OCI-LY7 (cell line): ENCODE measurements at regions not wholly inside any gene's neighbourhood (a gene's known extent, or its start where the extent isn't known, plus 50 kb on each side); places are given as distances from the start of the nearest gene placed in this dataset.

Experiments used
- BruUV-seq: library from RNA; stranded (reverse); fragments of 400-500 nt; replicated peaks from 2 replicates; lab custom pipeline; 2021; lab: Mats Ljungman, UMichigan
- CTCF ChIA-PET: fragments of 300-600 bp; sonication (Branson Sonifier 250); formaldehyde crosslinking; loops from one replicate; lab custom pipeline; 2022; ENCODE audit warnings: antibody characterized with exemption; ENCODE audit not compliant: unreplicated experiment; lab: Charles Lee
- POLR2A ChIA-PET: fragments of 300-600 bp; sonication (Branson Sonifier 250); formaldehyde crosslinking; loops from one replicate; lab custom pipeline; 2022; ENCODE audit warnings: antibody characterized with exemption; lab: Charles Lee
- DNase-seq: peaks from one replicate; pipeline ENCODE4 v3.0.0-alpha.2; 2015; ENCODE audit warnings: low spot score
- H2AFZ ChIP-seq: fragments of 200-600 bp; sonication (generic), shearing (Covaris generic); 2 replicates; pipeline ENCODE4 v1.6.1; 2014; ENCODE audit warnings: mild to moderate bottlenecking, antibody characterized with exemption, low read length, moderate library complexity
- H3K27ac ChIP-seq: fragments of 200-600 bp; sonication (generic); 2 replicates; pipeline ENCODE4 v1.5.1; 2014; ENCODE audit warnings: mixed run types, low read depth, mild to moderate bottlenecking, moderate library complexity, low read length, inconsistent platforms; ENCODE audit not compliant: poor library complexity, severe bottlenecking
- H3K36me3 ChIP-seq: fragments of 200-600 bp; sonication (generic); 2 replicates; pipeline ENCODE4 v1.6.1; 2014; ENCODE audit warnings: mild to moderate bottlenecking, antibody characterized with exemption, low read length, moderate library complexity, mixed read lengths; ENCODE audit not compliant: insufficient read depth
- H3K4me1 ChIP-seq: fragments of 200-600 bp; sonication (generic); 2 replicates; pipeline ENCODE4 v1.5.1; 2014; ENCODE audit warnings: mild to moderate bottlenecking, low read length; ENCODE audit not compliant: insufficient read depth, poor library complexity, severe bottlenecking
- H3K4me2 ChIP-seq: fragments of 200-600 bp; sonication (generic); 2 replicates; pipeline ENCODE4 v1.6.1; 2014; ENCODE audit warnings: mild to moderate bottlenecking, low read length
- H3K4me3 ChIP-seq: fragments of 200-600 bp; sonication (generic); 2 replicates; pipeline ENCODE4 v1.5.1; 2014; ENCODE audit warnings: mild to moderate bottlenecking, low read depth, low read length; ENCODE audit not compliant: poor library complexity, severe bottlenecking
- H3K79me2 ChIP-seq: fragments of 200-600 bp; sonication (generic); 2 replicates; pipeline ENCODE4 v1.6.1; 2016; ENCODE audit warnings: low read depth, mild to moderate bottlenecking, low read length, moderate library complexity, mixed read lengths; ENCODE audit not compliant: insufficient read depth
- H3K9me2 ChIP-seq: fragments of 200-600 bp; sonication (generic); 2 replicates; pipeline ENCODE4 v1.6.1; 2016; ENCODE audit warnings: mild to moderate bottlenecking, low read length, mixed read lengths; ENCODE audit not compliant: insufficient read depth
- H3K9me3 ChIP-seq: fragments of 200-600 bp; sonication (generic); 2 replicates; pipeline ENCODE4 v1.6.1; 2014; ENCODE audit warnings: mild to moderate bottlenecking, mixed run types, low read length, mixed read lengths
- H4K20me1 ChIP-seq: fragments of 200-600 bp; sonication (generic); 2 replicates; pipeline ENCODE4 v1.6.1; 2014; ENCODE audit warnings: mild to moderate bottlenecking, antibody characterized with exemption, low read length, moderate library complexity, mixed read lengths; ENCODE audit not compliant: insufficient read depth
- EZH2phosphoT487 ChIP-seq: fragments of 200-600 bp; sonication (generic); IDR thresholded peaks from 2 replicates; pipeline ENCODE4 v1.6.1; 2018; ENCODE audit warnings: low read depth, borderline replicate concordance, mild to moderate bottlenecking, mixed run types, antibody characterized with exemption, low read length, moderate library complexity, mixed read lengths
- intact Hi-C: fragments of 100-400 bp; cut with micrococcal nuclease; formaldehyde crosslinking; loops from one replicate; pipeline ENCODE4 v1.10.0; 2022; ENCODE audit not compliant: unreplicated experiment
- TF ChIP-seq, protein P1 (sequence below): fragments of 200-600 bp; sonication (generic); conservative IDR thresholded peaks from 2 replicates; pipeline ENCODE4 v1.5.1; 2014; ENCODE audit warnings: mild to moderate bottlenecking, antibody characterized with exemption, low read length, moderate library complexity, mixed read lengths

- BruUV-seq, result no TSS peak
- no peak for DNase-seq
- H3K4me2 ChIP-seq, result no peak overlapping the region
- H4K20me1 ChIP-seq, result no peaks in the 10 kb centered on the region
- POLR2A ChIA-PET, result interaction anchor here (0.6 to 1.8 kb wide), 5 partner anchors 12 to 134 kb away, joined by 3 to 7 read pairs (median 3); no protein-coding TSS in a partner anchor
- H3K9me3 ChIP-seq, result no peaks in the 10 kb centered on the region
- peaks cover 37% of the 10 kb centered on the region for H3K4me1 ChIP-seq
- no peaks in the 10 kb centered on the region for H3K79me2 ChIP-seq
- no peaks in the 10 kb centered on the region for H3K9me2 ChIP-seq
- H2AFZ ChIP-seq, result no peak overlapping the region
- H3K4me3 ChIP-seq, result no peak overlapping the region
- CTCF ChIA-PET, result no interaction called here
- intact Hi-C loops, result no loop called here
- H3K27ac ChIP-seq, result no peak overlapping the region
- no peaks in the 10 kb centered on the region for H3K36me3 ChIP-seq
- no peak for TF ChIP-seq EZH2phosphoT487
- TF ChIP-seq, protein P1, sequence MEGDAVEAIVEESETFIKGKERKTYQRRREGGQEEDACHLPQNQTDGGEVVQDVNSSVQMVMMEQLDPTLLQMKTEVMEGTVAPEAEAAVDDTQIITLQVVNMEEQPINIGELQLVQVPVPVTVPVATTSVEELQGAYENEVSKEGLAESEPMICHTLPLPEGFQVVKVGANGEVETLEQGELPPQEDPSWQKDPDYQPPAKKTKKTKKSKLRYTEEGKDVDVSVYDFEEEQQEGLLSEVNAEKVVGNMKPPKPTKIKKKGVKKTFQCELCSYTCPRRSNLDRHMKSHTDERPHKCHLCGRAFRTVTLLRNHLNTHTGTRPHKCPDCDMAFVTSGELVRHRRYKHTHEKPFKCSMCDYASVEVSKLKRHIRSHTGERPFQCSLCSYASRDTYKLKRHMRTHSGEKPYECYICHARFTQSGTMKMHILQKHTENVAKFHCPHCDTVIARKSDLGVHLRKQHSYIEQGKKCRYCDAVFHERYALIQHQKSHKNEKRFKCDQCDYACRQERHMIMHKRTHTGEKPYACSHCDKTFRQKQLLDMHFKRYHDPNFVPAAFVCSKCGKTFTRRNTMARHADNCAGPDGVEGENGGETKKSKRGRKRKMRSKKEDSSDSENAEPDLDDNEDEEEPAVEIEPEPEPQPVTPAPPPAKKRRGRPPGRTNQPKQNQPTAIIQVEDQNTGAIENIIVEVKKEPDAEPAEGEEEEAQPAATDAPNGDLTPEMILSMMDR, result no peak
Observed at GRCh38 chr2:7593360-7593759, 676.1 kb downstream of the RNF144A start.

- Histone ChIP-seq H3K4me3 (peak overlapping the region; percentile 39), H3K9me3 (no peaks in the 10 kb centered on the region), H3K27ac (peak overlapping the region; percentile 82), H3K36me3 (no peaks in the 10 kb centered on the region), H4K20me1 (no peaks in the 10 kb centered on the region), H3K79me2 (no peaks in the 10 kb centered on the region), H3K4me2 (peak overlapping the region; percentile 67), H3K4me1 (peaks cover 37% of the 10 kb centered on the region), H3K9me2 (no peaks in the 10 kb centered on the region), H2AFZ (peak overlapping the region; percentile 63; the same call in 1 of the 2 replicates)
- DNase-seq, result no peak
- ChIA-PET CTCF (no interaction called here), POLR2A (interaction anchor here (1.1 to 3.0 kb wide), 10 partner anchors 11 to 44 kb away, joined by 3 to 25 read pairs (median 9); no protein-coding TSS in a partner anchor)
- TF ChIP-seq EZH2phosphoT487, result no peak
- TF ChIP-seq, protein P1, result no peak
- intact Hi-C loops, result loop anchor here (2.0 kb wide), 2 partner anchors 41 to 73 kb away; no protein-coding TSS in a partner anchor
- BruUV-seq, result no TSS peak
Observed at GRCh38 chr2:7594211-7594610, 677.0 kb downstream of the RNF144A start.

- Histone ChIP-seq H3K9me2 (no peaks in the 10 kb centered on the region), H3K27ac (peak overlapping the region; percentile 82), H3K36me3 (no peaks in the 10 kb centered on the region), H3K4me1 (peaks cover 37% of the 10 kb centered on the region), H3K9me3 (no peaks in the 10 kb centered on the region), H3K79me2 (no peaks in the 10 kb centered on the region), H2AFZ (peak overlapping the region; percentile 63; the same call in 1 of the 2 replicates), H3K4me3 (peak overlapping the region; percentile 39), H3K4me2 (peak overlapping the region; percentile 67), H4K20me1 (no peaks in the 10 kb centered on the region)
- peak; percentile 84 for DNase-seq
- TF ChIP-seq EZH2phosphoT487, result no peak
- TF ChIP-seq, protein P1, result no peak
- intact Hi-C loops, result loop anchor here (1.0 to 2.0 kb wide), 3 partner anchors 28 to 72 kb away; no protein-coding TSS in a partner anchor
- CTCF ChIA-PET, result interaction anchor here (1.0 kb wide), 1 partner anchor 28 kb away, joined by 4 read pairs; no protein-coding TSS in a partner anchor
- no TSS peak for BruUV-seq
- POLR2A ChIA-PET, result interaction anchor here (0.6 to 3.0 kb wide), 22 partner anchors 10 to 1087 kb away, joined by 3 to 25 read pairs (median 4); partner anchors contain the start of gene ID2
Observed at GRCh38 chr2:7595206-7595605, 678.0 kb downstream of the RNF144A start.
